ENCODE measurements at regions not wholly inside any gene's neighbourhood (a gene's known extent, or its start where the extent isn't known, plus 50 kb on each side); places are given as distances from the start of the nearest gene placed in this dataset.
"Not testable (repeated sequence)": the region's sequence is repeated elsewhere in the genome, so short reads cannot be mapped to it uniquely, and the experiment has no call there.

- not testable (repeated sequence) for TF ChIP-seq CTCF (conservative IDR thresholded peaks at IDR 0.05 in 1 of 2, IDR thresholded peaks at IDR 0.05 in 1 of 2; ENCODE audit: extremely low read depth in 1 of 2, insufficient read depth in 1 of 2, low read depth in 1 of 2, low read length in 2 of 2); EZH2 (IDR thresholded peaks at IDR 0.05; ENCODE audit: borderline replicate concordance, low read length)
These were observed 57.3 kb upstream of the METTL9 start for GRCh38 chr16:21542075-21542474.

All from mammary epithelial cell (primary cell).